Muscle of leg (tissue), 3 donors: ENCODE measurements at regions not wholly inside any gene's neighbourhood (a gene's known extent, or its start where the extent isn't known, plus 50 kb on each side); places are given as distances from the start of the nearest gene placed in this dataset.

ENCODE experiments used
- DNase-seq: peaks from one replicate; pipeline ENCODE4 v3.0.0; 2013
- H3K27ac ChIP-seq: one replicate; pipeline ENCODE4 v1.5.1; 2013; ENCODE audit warnings: mild to moderate bottlenecking, low read length, control low read depth
- H3K27me3 ChIP-seq: one replicate; pipeline ENCODE4 v1.6.1; 2013; ENCODE audit warnings: low read length; ENCODE audit not compliant: control insufficient read depth, insufficient read depth
- H3K36me3 ChIP-seq: one replicate; pipeline ENCODE4 v1.6.1; 2013; ENCODE audit warnings: low read length; ENCODE audit not compliant: control insufficient read depth, insufficient read depth
- H3K4me1 ChIP-seq: one replicate; pipeline ENCODE4 v1.6.1; 2013; ENCODE audit warnings: low read length; ENCODE audit not compliant: control insufficient read depth, insufficient read depth
- H3K4me3 ChIP-seq: one replicate; pipeline ENCODE4 v1.5.1; 2013; ENCODE audit warnings: low read length, control low read depth
- H3K9me3 ChIP-seq: replicated peaks from 2 replicates; pipeline ENCODE4 v1.6.1; 2013; ENCODE audit warnings: low read depth, low read length; ENCODE audit not compliant: control insufficient read depth
- WGBS: methylation state at CpG from one replicate; pipeline ENCODE4 v1.1.5; 2013; ENCODE audit warnings: missing lambda C conversion rate; ENCODE audit not compliant: insufficient coverage; 5-methylcytosine and 5-hydroxymethylcytosine counted together

DNA sequence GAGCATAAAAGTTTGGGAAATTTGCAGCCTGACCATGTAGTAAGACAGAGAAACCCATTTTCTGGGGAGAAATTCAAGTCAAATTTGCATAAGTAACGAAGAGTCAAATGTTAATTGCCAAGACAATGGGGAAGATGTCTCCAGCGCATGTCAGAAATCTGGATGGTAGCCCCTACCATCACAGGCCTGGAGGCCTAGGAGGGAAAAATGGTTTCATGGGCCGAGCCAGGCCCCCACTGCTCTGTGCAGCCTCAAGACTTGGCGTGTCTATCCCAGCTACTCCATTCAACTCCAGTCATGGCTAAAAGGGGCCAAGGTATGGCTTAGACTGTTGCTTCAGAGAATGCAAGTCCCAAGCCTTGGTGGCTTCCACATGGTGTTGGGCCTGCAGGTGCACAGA lies 269.8 kb downstream of the RFC3 start:
- Histone ChIP-seq H3K9me3 (peaks cover 2% of the 10 kb centered on the region), H3K4me1 (no peaks in the 10 kb centered on the region), H3K36me3 (no peaks in the 10 kb centered on the region), H3K27me3 (no peaks in the 10 kb centered on the region), H3K4me3 (no peak overlapping the region), H3K27ac (no peak overlapping the region)
- DNase-seq = no peak
- 86% methylated on average over 1 of the region's 4 CpGs for WGBS

- no peaks in the 10 kb centered on the region for H3K36me3 ChIP-seq
- no peaks in the 10 kb centered on the region for H3K9me3 ChIP-seq
- WGBS = 100% methylated on average over 1 of the region's 4 CpGs
- H3K4me1 ChIP-seq = no peaks in the 10 kb centered on the region
- H3K27ac ChIP-seq = no peak overlapping the region
- no peak for DNase-seq
- no peak overlapping the region for H3K4me3 ChIP-seq
- no peaks in the 10 kb centered on the region for H3K27me3 ChIP-seq
Measured at GRCh38 chr13:34103854-34104253, 285.9 kb downstream of the RFC3 start.

DNA sequence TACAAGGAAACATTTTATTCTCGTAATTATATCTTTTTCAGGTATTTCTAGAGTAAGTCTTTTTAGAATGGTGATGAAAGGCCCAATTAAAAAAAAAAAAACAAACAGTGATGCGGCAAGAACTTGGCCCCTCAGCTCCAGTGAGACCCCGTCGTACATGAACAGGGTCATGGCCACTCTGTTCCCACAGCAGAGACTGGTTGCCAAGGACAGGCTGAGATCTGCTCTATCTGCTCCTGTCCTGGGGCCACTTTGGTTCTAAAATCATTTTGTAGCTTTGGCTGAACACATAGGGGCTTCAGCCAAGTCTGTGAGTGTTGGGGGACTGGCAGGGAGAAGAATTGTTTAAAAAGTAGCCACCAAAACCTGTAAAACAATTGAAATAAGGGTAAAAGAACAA lies 286.9 kb downstream of the RFC3 start:
- WGBS = 44% methylated on average over 3 of the region's 4 CpGs
- peaks cover 6% of the 10 kb centered on the region for H3K9me3 ChIP-seq
- H3K27me3 ChIP-seq = no peaks in the 10 kb centered on the region
- H3K4me1 ChIP-seq = no peaks in the 10 kb centered on the region
- no peaks in the 10 kb centered on the region for H3K36me3 ChIP-seq
- no peak overlapping the region for H3K27ac ChIP-seq
- DNase-seq = no peak
- no peak overlapping the region for H3K4me3 ChIP-seq

DNA sequence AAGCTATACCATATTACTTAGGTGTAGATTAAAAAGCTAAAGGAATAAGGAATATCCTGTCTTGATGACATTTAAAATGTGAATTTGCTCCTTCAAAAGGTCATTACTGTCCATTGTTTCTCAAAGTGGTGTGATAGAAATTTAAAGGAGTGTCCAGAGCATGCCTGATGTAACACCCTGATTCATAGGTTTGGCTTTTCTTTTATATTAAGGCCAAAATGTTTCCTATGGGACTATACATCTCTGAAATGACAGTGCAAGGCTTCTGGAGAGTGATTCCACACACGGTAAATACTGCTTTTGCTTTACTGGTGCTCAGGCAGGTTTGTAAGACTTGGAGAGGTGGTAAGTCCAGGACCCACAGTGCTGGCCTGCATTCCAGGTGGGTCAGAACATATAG lies 289.9 kb downstream of the RFC3 start:
- no peak overlapping the region for H3K4me3 ChIP-seq
- H3K27me3 ChIP-seq = no peaks in the 10 kb centered on the region
- no peak for DNase-seq
- peaks cover 6% of the 10 kb centered on the region for H3K9me3 ChIP-seq
- no peaks in the 10 kb centered on the region for H3K4me1 ChIP-seq
- no peak overlapping the region for H3K27ac ChIP-seq
- no CpG with 5 or more reads among the region's 1 CpG for WGBS
- H3K36me3 ChIP-seq = no peaks in the 10 kb centered on the region

DNA sequence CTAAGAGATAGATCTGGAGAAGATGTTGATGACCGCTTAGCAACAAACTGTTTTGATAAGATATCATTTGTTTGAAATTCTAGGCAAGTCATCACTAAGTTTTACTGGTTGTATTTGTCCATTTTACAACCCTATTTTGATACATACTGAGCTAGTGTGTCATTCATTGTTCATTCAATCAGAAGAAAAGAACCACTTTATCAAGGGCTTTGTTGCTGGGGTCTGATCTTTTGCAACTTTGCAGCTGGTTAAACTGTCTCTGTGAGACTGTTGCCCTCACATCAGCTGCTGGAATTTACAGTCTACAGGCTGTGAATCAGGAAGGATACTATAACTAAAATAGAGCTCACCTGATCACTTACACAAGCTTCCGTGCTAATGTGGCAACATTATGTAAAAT lies 290.5 kb downstream of the RFC3 start:
- no peaks in the 10 kb centered on the region for H3K36me3 ChIP-seq
- no CpG with 5 or more reads among the region's 2 CpGs for WGBS

DNA sequence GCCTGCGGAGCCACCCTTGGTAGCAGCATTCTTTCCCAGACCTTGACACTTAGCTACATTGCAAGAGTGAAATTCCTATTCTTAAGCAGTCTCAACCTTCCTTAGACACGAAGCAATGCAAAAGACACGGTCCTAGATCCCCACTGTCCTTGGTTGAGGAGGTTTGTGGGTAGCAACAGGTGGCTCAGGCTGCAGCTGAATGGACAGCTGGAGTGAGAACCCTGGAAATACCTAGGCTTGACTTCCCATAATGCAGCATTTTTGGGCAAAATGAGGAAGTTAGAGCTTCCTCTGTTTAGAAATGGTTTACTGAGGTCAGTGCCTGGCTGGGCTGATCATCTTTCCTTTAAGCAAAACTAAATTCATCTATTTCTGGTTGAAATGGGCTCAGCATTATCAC lies 296.6 kb downstream of the RFC3 start:
- Histone ChIP-seq H3K4me3 (no peak overlapping the region), H3K27ac (no peak overlapping the region), H3K9me3 (peaks cover 1% of the 10 kb centered on the region), H3K27me3 (no peaks in the 10 kb centered on the region), H3K4me1 (no peaks in the 10 kb centered on the region), H3K36me3 (no peaks in the 10 kb centered on the region)
- DNase-seq = no peak
- WGBS = no CpG with 5 or more reads among the region's 3 CpGs

More for the DNA sequence above, 290.5 kb downstream of the RFC3 start:
- H3K27me3 ChIP-seq = no peaks in the 10 kb centered on the region
- H3K9me3 ChIP-seq = peaks cover 6% of the 10 kb centered on the region
- no peak for DNase-seq
- no peak overlapping the region for H3K4me3 ChIP-seq
- no peak overlapping the region for H3K27ac ChIP-seq
- no peaks in the 10 kb centered on the region for H3K4me1 ChIP-seq

- 89% methylated on average over 3 of the region's 3 CpGs for WGBS
- DNase-seq = no peak
- no peaks in the 10 kb centered on the region for H3K9me3 ChIP-seq
- no peak overlapping the region for H3K27ac ChIP-seq
- no peaks in the 10 kb centered on the region for H3K4me1 ChIP-seq
- H3K27me3 ChIP-seq = no peaks in the 10 kb centered on the region
- H3K36me3 ChIP-seq = no peaks in the 10 kb centered on the region
- no peak overlapping the region for H3K4me3 ChIP-seq
Measured at GRCh38 chr13:34116651-34117050, 298.7 kb downstream of the RFC3 start.

GRCh38 chr13:34124666-34125306 lies 306.8 kb downstream of the RFC3 start:
- no peak overlapping the region for H3K4me3 ChIP-seq
- WGBS = 100% methylated on average over 1 of the region's 3 CpGs
- DNase-seq = no peak
- H3K4me1 ChIP-seq = no peaks in the 10 kb centered on the region
- no peaks in the 10 kb centered on the region for H3K27me3 ChIP-seq
- H3K27ac ChIP-seq = no peak overlapping the region
- no peaks in the 10 kb centered on the region for H3K9me3 ChIP-seq
- no peaks in the 10 kb centered on the region for H3K36me3 ChIP-seq

DNA sequence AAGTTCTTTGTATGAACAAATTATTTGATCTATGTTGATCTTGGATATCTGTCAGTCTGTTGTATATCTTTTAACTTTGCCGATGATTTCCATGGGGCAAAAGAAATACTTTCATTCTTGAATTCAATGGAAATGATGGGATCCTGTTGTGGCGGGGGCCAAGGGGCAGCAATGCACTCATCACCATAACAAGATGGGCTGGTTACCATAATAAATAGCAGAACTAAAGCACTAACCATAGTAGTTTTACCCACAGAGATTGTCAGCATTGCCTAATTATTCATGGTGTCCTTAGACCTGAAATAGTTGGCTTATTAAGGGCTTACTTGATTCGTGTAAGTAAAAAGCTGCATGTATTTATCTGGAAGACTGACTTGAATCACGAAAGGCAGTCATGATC lies 309.6 kb downstream of the RFC3 start:
- no peak for DNase-seq
- WGBS = 83% methylated on average over 1 of the region's 4 CpGs
- H3K4me1 ChIP-seq = no peaks in the 10 kb centered on the region

DNA sequence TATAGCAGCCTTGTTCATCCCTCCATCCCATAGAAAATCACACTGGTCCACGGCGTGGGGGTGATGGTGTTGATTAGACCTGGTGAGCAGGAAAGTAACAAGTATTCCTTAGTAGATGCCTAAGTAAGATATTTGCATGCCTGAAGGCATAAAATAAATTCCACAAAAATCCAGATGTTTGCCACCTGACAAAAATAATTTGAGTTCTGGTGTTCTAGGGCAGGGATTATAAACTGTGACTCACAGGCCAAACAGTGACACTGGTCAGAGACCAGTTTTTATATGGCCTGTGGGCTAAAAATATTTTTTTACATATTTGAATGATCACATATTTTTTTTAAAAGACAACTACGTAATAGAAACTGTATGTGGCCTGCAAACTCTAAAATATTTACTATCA lies 310.7 kb downstream of the RFC3 start:
- no CpG with 5 or more reads among the region's 3 CpGs for WGBS
- no peaks in the 10 kb centered on the region for H3K27me3 ChIP-seq
- H3K4me1 ChIP-seq = no peaks in the 10 kb centered on the region
- no peaks in the 10 kb centered on the region for H3K9me3 ChIP-seq
- H3K36me3 ChIP-seq = no peaks in the 10 kb centered on the region
- H3K4me3 ChIP-seq = no peak overlapping the region
- H3K27ac ChIP-seq = no peak overlapping the region
- DNase-seq = no peak

More for the DNA sequence above, 309.6 kb downstream of the RFC3 start:
- H3K36me3 ChIP-seq = no peaks in the 10 kb centered on the region
- no peaks in the 10 kb centered on the region for H3K9me3 ChIP-seq
- no peak overlapping the region for H3K4me3 ChIP-seq
- H3K27me3 ChIP-seq = no peaks in the 10 kb centered on the region
- H3K27ac ChIP-seq = no peak overlapping the region

GRCh38 chr13:34129436-34129835 lies 311.5 kb downstream of the RFC3 start:
- Histone ChIP-seq H3K4me3 (no peak overlapping the region), H3K36me3 (no peaks in the 10 kb centered on the region), H3K9me3 (no peaks in the 10 kb centered on the region), H3K4me1 (no peaks in the 10 kb centered on the region), H3K27me3 (no peaks in the 10 kb centered on the region), H3K27ac (no peak overlapping the region)
- DNase-seq = no peak
